Activated naive CD4-positive, alpha-beta T cell treated with Interleukin-2 at 50 U/mL for 16 hours (primary cell): ENCODE measurements at regions not wholly inside any gene's neighbourhood (a gene's known extent, or its start where the extent isn't known, plus 50 kb on each side); places are given as distances from the start of the nearest gene placed in this dataset.
"Not testable (repeated sequence)": the region's sequence is repeated elsewhere in the genome, so short reads cannot be mapped to it uniquely, and the experiment has no call there.

Experiments
- DNase-seq: peaks from one replicate; pipeline ENCODE4 v3.0.0-alpha.2; 2020

DNA sequence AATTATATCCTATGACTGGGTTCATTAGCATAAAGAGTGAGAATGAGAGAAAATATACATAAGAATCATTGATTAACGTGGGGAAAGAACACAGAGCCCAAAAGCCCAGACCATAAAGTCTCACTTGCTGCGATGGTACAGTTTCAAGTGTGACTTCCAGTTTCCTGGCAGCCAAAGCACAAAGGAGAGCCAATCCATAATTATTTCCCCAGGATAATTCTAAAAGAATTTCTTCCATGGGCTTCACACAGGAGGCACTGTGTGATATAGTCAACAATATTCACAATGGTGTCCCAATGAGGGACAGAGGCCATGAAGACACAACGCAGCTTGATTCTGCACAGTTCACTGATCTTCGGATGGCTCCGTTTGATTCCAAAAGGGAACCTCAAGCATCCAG, 321.6 kb downstream of the PLPP3 start:
- DNase-seq, result no peak

GRCh38 chr1:56256153-56257000, 323.0 kb downstream of the PLPP3 start:
- DNase-seq, result no peak

- DNase-seq, result no peak
Measured at GRCh38 chr1:56255516-56256152, 323.7 kb downstream of the PLPP3 start.

- DNase-seq, result no peak
Measured at GRCh38 chr1:56254130-56254529, 325.2 kb downstream of the PLPP3 start.

DNA sequence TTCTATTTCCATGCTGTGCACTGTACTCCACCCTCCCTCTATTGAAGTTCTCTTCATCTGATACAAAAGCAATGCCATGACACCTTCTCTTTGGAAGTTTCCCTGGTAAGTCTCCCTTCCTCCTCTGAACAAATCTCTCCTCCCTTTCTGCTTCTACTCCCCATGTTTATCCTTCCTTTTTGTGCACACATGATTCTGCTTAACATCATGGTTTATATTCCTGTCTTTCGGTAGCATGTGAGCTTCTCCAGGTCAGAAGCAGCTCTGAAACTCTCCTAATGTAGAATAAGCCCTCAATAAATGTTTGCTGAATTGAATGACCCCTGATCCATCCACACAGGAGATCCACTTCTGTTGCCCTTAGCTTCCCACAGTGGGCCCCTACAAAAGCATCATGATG, 328.6 kb downstream of the PLPP3 start:
- DNase-seq, result no peak

DNA sequence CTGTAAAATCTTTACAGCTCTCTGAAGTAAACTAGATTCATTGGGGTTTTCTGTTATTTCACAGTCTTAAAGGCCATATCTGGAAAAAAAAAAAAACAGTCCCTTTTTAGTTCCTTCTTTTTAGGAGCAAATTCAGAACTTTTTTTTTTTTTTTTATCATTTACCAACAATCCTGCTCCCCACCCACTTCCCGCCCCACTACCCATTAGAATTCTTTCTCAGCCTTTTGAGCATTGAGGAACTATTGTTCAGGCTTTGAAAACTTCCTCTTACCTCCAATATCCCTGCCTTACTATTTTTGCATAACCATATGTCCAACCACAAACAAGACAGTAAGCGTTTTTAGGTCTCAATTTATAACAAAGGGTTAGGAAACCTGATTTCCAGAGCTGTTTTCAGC, 330.1 kb downstream of the PLPP3 start:
- no peak for DNase-seq

DNA sequence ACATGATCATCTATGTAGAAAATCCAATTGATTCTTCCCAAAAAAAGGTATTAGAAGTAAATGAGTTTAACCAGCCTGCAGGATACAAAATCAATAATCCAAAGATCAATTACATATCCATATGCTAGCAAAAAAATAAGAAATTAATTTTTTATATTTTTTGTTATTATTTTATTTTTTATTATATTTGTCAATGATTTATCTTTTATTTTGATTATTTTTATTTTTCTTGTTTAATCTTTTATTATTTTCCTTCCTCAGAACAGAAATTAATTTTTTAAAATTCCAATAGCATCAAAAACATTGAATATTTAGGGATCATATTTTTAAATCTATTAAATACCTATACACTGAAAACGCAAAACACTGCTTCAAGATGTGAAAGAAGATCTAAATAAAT, 331.2 kb downstream of the PLPP3 start:
- DNase-seq, result no peak

- not testable (repeated sequence) for DNase-seq
Measured at GRCh38 chr1:56246726-56247125, 332.6 kb downstream of the PLPP3 start.

DNA sequence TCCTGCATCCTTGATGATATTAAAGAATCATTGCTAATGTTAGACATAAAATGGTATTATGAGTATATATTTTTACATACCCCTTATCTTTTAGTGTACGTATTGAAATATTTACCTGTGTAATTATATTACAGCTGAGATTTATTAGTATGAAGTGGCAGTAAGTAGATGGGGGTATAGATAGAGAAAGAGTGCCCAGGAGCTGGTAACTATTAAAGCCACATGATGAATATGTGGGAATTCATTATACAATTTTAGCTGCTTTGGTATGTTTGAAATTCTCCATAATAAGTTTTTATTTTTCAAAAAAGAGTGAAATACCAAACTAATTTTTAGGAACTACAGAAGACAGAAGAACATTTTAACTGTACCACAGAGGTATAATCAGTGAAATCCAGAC, 339.0 kb downstream of the PLPP3 start:
- no peak for DNase-seq

GRCh38 chr1:56237491-56238064, 341.8 kb downstream of the PLPP3 start:
- DNase-seq, result no peak

- no peak for DNase-seq
Measured at GRCh38 chr1:56236688-56237087, 342.7 kb downstream of the PLPP3 start.

DNA sequence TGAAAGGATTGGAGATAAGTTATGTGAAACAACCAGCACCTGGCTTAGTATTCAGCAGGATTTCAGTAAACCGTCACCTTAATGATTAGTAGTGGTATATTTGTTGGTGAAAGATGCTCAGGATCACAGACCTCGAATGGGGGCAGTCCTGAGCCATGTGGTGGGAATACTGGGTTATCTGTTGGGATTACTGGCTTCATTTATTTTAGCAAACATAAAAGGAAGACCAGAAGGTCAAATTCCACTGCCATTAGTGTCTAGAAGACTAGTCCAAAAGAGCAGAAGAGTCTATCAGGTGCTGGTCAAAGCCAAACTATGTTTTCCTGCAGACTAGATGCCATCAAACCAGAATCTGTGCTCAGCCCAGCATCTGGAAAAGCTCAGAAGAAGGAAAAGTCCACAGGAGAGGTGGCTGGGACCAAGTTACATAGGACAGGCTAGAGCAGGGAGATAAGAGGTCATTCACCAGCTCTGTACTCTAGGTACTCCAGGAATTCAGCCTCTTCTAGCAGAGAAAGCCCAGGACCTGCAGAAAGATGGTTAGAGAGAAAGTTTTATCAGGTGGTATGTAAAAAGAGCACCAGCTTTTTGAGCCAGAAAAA, 343.4 kb downstream of the PLPP3 start:
- no peak for DNase-seq

GRCh38 chr1:56229186-56229585, 350.2 kb downstream of the PLPP3 start:
- DNase-seq, result no peak

DNA sequence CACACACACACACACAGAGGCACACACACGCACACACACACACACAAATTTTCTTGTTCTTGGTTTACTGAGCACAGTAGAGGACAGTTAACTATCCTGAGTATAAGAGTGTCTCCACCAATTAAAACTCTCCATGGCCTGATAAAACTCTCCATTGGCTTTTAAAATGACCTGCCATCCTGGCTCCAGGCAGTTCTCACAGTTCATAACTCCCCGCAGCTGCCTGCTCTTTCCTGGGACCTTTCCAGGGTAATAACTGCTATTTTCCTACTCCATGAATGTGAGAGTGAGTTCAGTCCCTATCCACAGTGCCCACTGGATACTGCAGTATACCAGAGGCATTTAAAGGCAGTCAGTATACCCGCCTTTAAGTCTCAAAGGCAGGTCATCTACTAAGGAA, 351.5 kb downstream of the PLPP3 start:
- DNase-seq, result no peak

- DNase-seq, result no peak
Measured at GRCh38 chr1:56227401-56227800, 352.0 kb downstream of the PLPP3 start.

GRCh38 chr1:56225964-56226815, 353.2 kb downstream of the PLPP3 start:
- DNase-seq, result no peak

DNA sequence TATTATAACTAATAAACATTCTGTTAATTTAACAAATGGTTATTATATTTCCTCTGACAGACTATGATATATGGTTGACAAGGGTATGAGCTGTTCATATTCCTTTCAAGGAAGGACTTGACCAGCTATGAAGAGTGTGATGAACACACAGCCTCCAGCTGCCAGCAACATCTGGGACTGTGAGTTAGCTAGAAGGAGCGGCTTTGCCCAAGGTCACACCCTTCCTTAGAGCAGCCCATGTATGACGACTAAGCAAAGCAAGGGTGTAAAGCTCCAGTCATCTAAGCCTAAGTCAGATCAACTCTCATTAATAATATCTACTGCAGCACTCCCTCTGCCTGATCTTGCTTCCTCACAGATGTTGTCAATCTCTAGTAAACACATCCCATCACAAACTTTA, 355.4 kb downstream of the PLPP3 start:
- DNase-seq, result no peak

DNA sequence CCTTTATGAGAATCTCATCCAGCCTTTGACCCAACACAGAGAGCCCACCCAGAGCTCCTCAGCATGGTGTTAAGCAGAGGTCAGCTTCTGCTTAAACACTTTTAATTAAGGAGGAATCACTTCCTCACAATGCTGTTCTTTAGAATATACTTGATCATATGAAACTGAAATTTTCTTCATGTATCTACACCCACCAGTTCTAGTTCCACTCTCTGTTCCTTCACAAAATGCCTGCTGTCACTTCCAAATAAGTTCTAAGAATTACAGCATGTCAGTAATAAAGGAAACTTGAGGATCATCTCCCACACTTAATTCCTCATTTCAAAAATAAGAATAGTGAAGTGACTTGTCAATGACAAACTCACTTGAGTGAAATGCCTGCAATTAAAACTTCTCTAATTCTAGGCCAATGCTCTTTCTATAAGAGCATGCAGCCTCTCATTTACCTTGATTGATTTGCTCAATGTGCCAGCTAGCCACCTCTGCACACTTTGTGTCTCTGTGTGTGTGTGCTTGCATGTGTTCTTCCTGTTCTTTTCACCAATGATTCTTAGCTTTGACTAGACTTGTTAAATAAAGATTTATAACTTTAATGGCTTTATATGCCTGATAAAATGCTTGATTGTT, 356.3 kb downstream of the PLPP3 start:
- DNase-seq, result no peak

- no peak for DNase-seq
Measured at GRCh38 chr1:56220021-56220420, 359.3 kb downstream of the PLPP3 start.

- DNase-seq, result no peak
Measured at GRCh38 chr1:56218023-56218422, 361.3 kb downstream of the PLPP3 start.

DNA sequence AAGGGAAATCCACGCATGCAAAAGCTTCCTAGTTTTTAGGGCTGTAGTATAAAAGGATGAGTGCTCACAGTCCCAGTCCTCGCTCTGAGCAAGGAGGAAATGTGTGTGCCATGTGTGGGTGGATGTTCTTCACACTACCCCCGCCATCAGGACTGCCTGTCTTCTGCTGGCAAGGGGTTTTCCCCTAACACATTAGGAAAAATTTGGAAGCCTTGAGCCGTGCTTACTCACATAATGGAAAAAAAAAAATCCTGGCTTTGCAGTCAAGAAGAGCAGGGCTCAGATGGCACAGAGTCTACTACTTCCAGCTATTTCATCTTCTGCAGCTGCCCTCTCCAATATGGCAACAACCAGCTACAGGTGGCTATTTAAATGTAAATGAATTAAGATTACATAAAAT, 363.1 kb downstream of the PLPP3 start:
- no peak for DNase-seq

- DNase-seq, result no peak
Measured at GRCh38 chr1:56215771-56216170, 363.6 kb downstream of the PLPP3 start.
